ENCODE measurements at regions not wholly inside any gene's neighbourhood (a gene's known extent, or its start where the extent isn't known, plus 50 kb on each side); places are given as distances from the start of the nearest gene placed in this dataset.

DNA sequence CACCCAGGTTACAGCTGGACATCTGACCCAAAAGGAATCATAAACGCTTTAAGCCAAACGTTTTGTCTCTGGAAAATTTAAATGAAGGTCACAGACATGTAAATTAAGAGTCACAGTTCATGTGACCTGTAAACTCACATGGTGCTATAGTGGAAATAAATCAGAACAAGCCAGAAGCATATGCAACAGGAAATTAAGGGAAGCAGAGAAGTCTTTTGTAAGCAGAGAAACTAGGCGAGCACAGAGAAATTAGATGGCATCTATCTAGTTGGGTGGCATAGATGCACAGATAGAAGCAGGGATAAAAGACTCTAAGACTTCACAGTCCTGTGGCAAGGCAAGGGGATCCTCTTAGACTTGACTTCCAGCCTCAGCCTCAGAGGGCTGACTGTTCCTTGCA lies 264.8 kb downstream of the GASK1B start:
- intact Hi-C loops (cut with DNase I) = no loop called here
- no peak for DNase-seq (ENCODE audit: low spot score)
- TF ChIP-seq, protein P1, sequence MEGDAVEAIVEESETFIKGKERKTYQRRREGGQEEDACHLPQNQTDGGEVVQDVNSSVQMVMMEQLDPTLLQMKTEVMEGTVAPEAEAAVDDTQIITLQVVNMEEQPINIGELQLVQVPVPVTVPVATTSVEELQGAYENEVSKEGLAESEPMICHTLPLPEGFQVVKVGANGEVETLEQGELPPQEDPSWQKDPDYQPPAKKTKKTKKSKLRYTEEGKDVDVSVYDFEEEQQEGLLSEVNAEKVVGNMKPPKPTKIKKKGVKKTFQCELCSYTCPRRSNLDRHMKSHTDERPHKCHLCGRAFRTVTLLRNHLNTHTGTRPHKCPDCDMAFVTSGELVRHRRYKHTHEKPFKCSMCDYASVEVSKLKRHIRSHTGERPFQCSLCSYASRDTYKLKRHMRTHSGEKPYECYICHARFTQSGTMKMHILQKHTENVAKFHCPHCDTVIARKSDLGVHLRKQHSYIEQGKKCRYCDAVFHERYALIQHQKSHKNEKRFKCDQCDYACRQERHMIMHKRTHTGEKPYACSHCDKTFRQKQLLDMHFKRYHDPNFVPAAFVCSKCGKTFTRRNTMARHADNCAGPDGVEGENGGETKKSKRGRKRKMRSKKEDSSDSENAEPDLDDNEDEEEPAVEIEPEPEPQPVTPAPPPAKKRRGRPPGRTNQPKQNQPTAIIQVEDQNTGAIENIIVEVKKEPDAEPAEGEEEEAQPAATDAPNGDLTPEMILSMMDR (IDR thresholded peaks at IDR 0.05) = no peak
- no peak for TF ChIP-seq POLR2AphosphoS5 (IDR thresholded peaks at IDR 0.05)
- TF ChIP-seq POLR2A (IDR thresholded peaks at IDR 0.05) = no peak
- Histone ChIP-seq H3K9me3 (no peaks in the 10 kb centered on the region), H3K27ac (no peak overlapping the region), H3K4me1 (replicated peaks) (no peaks in the 10 kb centered on the region), H3K4me3 (no peak overlapping the region), H3K27me3 (replicated peaks; ENCODE audit: insufficient read depth) (no peaks in the 10 kb centered on the region), H3K36me3 (no peaks in the 10 kb centered on the region)
- WGBS = 63% methylated on average over 3 of the region's 3 CpGs

DNA sequence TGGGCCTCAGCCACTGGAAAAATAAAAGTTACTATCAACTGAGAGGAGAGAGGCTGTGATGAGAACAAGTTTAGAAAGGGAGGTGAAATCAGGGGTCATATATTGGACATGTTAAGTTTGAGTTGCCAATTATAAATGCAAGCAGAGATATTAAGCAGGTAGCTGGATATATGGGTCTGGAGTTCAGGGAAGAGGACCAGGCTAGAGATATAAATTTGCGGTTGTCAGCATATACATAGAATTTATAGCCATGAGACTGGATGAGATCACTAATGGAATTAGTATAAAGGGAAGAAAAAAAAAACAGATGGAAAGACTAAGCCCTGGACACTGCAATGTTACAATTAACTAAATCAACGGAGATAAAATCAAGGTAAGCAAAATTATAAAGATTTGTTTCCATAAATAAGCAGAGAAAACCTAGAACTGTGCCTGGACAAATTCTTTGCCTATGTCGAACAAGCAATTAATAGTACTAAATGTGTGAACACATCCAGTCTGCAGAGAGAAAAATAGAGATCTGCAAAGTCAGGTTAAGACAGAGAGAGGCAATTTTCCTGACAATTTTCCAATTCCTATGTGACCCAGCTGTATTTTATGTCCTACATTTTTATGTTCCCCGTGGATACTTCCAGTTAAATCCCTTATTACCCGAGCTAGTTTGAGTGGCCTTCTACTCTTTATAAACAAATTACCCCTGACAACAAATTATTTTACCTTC lies 265.4 kb downstream of the GASK1B start:
- Histone ChIP-seq H3K27me3 (replicated peaks; ENCODE audit: insufficient read depth) (no peaks in the 10 kb centered on the region), H3K4me3 (no peak overlapping the region), H3K27ac (no peak overlapping the region), H3K4me1 (replicated peaks) (no peaks in the 10 kb centered on the region), H3K9me3 (no peaks in the 10 kb centered on the region), H3K36me3 (no peaks in the 10 kb centered on the region)
- WGBS = 63% methylated on average over 5 of the region's 5 CpGs
- TF ChIP-seq POLR2A (IDR thresholded peaks at IDR 0.05) (no peak), POLR2AphosphoS5 (IDR thresholded peaks at IDR 0.05) (no peak)
- TF ChIP-seq, protein P1 (IDR thresholded peaks at IDR 0.05) = no peak
- DNase-seq (ENCODE audit: low spot score) = no peak
- intact Hi-C loops (cut with DNase I) = no loop called here

DNA sequence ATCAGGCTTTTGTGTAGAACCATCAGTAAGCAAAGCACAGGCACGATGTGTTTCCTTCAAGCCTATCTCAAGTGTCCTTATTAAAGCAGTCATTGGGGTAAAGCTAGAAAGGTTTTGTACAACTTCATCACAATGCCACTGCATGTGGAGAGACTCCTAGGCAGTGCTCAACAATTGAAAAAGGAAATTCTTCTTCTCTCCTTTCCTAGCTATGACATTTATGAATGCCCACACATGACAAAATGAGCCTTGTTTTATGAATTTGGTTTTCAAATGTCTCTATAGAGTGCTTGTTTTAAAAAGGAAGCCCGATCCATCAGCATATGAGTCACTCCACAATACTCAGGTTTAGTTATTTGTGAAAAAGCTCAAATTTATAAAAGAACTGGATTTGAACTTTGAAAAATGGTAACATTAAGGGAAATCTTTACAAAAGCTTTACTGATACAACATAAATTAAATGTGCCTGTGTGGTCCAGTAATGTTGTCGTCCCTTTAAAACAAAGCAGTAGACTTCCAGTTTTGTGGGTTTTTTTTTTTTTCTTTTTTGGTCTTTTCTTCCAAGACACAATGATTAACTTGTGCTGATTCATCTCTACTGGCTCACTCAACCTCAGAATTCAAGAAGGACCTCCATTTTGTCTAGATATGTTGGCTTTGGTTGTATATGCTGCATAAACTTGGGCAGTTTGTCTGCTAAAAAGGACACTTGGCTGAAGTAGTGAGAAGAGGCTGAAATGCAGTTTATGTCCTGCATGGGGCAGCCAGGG lies 273.8 kb downstream of the GASK1B start:
- 43% methylated on average over 3 of the region's 3 CpGs for WGBS

DNA sequence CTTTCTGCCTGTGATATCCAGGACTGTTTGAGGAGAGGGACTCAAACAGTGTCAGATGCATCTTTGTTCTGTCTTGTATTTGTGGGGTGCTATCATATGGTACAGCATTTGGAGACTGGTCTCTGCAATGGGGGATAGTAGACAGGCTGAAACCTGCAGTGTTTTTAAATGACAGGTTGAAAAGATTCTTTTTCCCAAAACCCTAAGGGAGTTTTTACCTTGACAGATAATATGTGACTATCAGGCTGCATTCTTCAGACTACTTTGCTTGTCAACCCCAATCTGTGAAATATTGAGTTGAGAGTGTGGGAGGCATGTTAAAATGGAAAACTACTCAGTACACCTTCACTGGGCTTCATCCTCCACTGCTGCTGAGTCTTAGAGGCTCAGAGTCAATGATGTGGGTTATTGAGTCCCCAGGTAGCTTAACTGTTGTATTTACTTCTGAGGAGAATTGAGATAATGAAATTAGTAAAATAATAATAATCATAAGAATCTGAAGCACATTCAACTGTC lies 274.9 kb downstream of the GASK1B start:
- intact Hi-C loops (cut with DNase I) = no loop called here
- TF ChIP-seq, protein P1 (IDR thresholded peaks at IDR 0.05) = no peak
- TF ChIP-seq POLR2A (IDR thresholded peaks at IDR 0.05) (no peak), POLR2AphosphoS5 (IDR thresholded peaks at IDR 0.05) (no peak)
- no peaks in the 10 kb centered on the region for H3K27me3 ChIP-seq (replicated peaks; ENCODE audit: insufficient read depth)
- no peak overlapping the region for H3K27ac ChIP-seq
- no peak for DNase-seq (ENCODE audit: low spot score)
- no peaks in the 10 kb centered on the region for H3K36me3 ChIP-seq
- no peaks in the 10 kb centered on the region for H3K9me3 ChIP-seq
- no peak overlapping the region for H3K4me3 ChIP-seq
- no peaks in the 10 kb centered on the region for H3K4me1 ChIP-seq (replicated peaks)

More for the DNA sequence above, 273.8 kb downstream of the GASK1B start:
- Histone ChIP-seq H3K4me1 (replicated peaks) (no peaks in the 10 kb centered on the region), H3K36me3 (no peaks in the 10 kb centered on the region), H3K9me3 (no peaks in the 10 kb centered on the region), H3K27ac (no peak overlapping the region), H3K27me3 (replicated peaks; ENCODE audit: insufficient read depth) (no peaks in the 10 kb centered on the region), H3K4me3 (no peak overlapping the region)
- DNase-seq (ENCODE audit: low spot score) = no peak
- intact Hi-C loops (cut with DNase I) = no loop called here
- no peak for TF ChIP-seq POLR2A (IDR thresholded peaks at IDR 0.05)
- TF ChIP-seq, protein P1 (IDR thresholded peaks at IDR 0.05) = no peak

All from prostate gland (tissue), 2 donors.